ENCODE measurements at regions not wholly inside any gene's neighbourhood (a gene's known extent, or its start where the extent isn't known, plus 50 kb on each side); places are given as distances from the start of the nearest gene placed in this dataset.

- DNase-seq (ENCODE audit: low read depth in 2 of 2) = no peak
Observed at GRCh38 chr1:201769072-201769471, 59.9 kb upstream of the IPO9 start.

GRCh38 chr1:201769966-201770365 is 59.0 kb upstream of the IPO9 start:
- no peak for DNase-seq (ENCODE audit: low read depth in 2 of 2)

- DNase-seq (ENCODE audit: low read depth in 2 of 2) = no peak
Observed at GRCh38 chr1:201771466-201771865, 57.5 kb upstream of the IPO9 start.

- no peak for DNase-seq (ENCODE audit: low read depth in 2 of 2)
Observed at GRCh38 chr1:201772178-201772577, 56.8 kb upstream of the IPO9 start.

GRCh38 chr1:201773764-201774163 is 55.2 kb upstream of the IPO9 start:
- DNase-seq (ENCODE audit: low read depth in 2 of 2) = no peak

- no peak for DNase-seq (ENCODE audit: low read depth in 2 of 2)
Observed at GRCh38 chr1:201774224-201774982, 54.6 kb upstream of the IPO9 start.

GRCh38 chr1:201774983-201775344 is 54.0 kb upstream of the IPO9 start:
- no peak for DNase-seq (ENCODE audit: low read depth in 2 of 2)

- no peak for DNase-seq (ENCODE audit: low read depth in 2 of 2)
Observed at GRCh38 chr1:201775380-201775779, 53.6 kb upstream of the IPO9 start.

- no peak for DNase-seq (ENCODE audit: low read depth in 2 of 2)
Observed at GRCh38 chr1:201778279-201779065, 50.5 kb upstream of the IPO9 start.

Data from stimulated activated CD4-positive, alpha-beta T cell treated with anti-CD3 and anti-CD28 coated beads, Interleukin-4, amount 100 ng/mL, for 48 hours (primary cell).